ENCODE measurements at regions not wholly inside any gene's neighbourhood (a gene's known extent, or its start where the extent isn't known, plus 50 kb on each side); places are given as distances from the start of the nearest gene placed in this dataset.

GRCh38 chr2:18441583-18441982 lies 118.9 kb downstream of the RDH14 start:
- Histone ChIP-seq H3K9ac (ENCODE audit: low read depth in 1 of 2, low read length in 2 of 2) (no peak overlapping the region), H3K27me3 (ENCODE audit: control insufficient read depth in 4 of 4, insufficient read depth in 4 of 4, low read length in 3 of 4) (peaks cover 0 to 8% (median 0%) of the 10 kb centered on the region in 4 donors), H3K4me3 (ENCODE audit: low read depth in 1 of 3, low read length in 3 of 3) (no peak overlapping the region), H3K9me3 (ENCODE audit: control insufficient read depth in 4 of 4, low read length in 3 of 4) (peaks cover 0 to 2% (median 0%) of the 10 kb centered on the region in 4 donors), H3K36me3 (ENCODE audit: control insufficient read depth in 4 of 4, insufficient read depth in 3 of 4, low read depth in 1 of 4, low read length in 3 of 4) (no peaks in the 10 kb centered on the region), H3K4me1 (ENCODE audit: control insufficient read depth in 4 of 4, insufficient read depth in 4 of 4, low read length in 3 of 4) (no peaks in the 10 kb centered on the region), H3K27ac (ENCODE audit: low read depth in 1 of 2, low read length in 2 of 2) (no peak overlapping the region)
- WGBS: 71% methylated on average over 3 of the region's 3 CpGs
- no peak for DNase-seq (ENCODE audit: low spot score)
- TF ChIP-seq ATF3 (IDR thresholded peaks at IDR 0.05): no peak
- no peak for TF ChIP-seq JUND (IDR thresholded peaks at IDR 0.05)
- no peak for TF ChIP-seq SP1 (IDR thresholded peaks at IDR 0.05)
- TF ChIP-seq TAF1 (conservative IDR thresholded peaks at IDR 0.05): no peak
- TF ChIP-seq YY1 (IDR thresholded peaks at IDR 0.05): no peak
- TF ChIP-seq GABPA (IDR thresholded peaks at IDR 0.05 in 1 of 2, conservative IDR thresholded peaks at IDR 0.05 in 1 of 2): no peak
- no peak for TF ChIP-seq HNF4A (conservative IDR thresholded peaks at IDR 0.05)
- no peak for TF ChIP-seq RAD21 (IDR thresholded peaks at IDR 0.05)

- peaks cover 0 to 8% (median 0%) of the 10 kb centered on the region in 4 donors for H3K27me3 ChIP-seq (ENCODE audit: control insufficient read depth in 4 of 4, insufficient read depth in 4 of 4, low read length in 3 of 4)
- H3K36me3 ChIP-seq (ENCODE audit: control insufficient read depth in 4 of 4, insufficient read depth in 3 of 4, low read depth in 1 of 4, low read length in 3 of 4): no peaks in the 10 kb centered on the region
- H3K27ac ChIP-seq (ENCODE audit: low read depth in 1 of 2, low read length in 2 of 2): no peak overlapping the region
- no peaks in the 10 kb centered on the region for H3K4me1 ChIP-seq (ENCODE audit: control insufficient read depth in 4 of 4, insufficient read depth in 4 of 4, low read length in 3 of 4)
- H3K9me3 ChIP-seq (ENCODE audit: control insufficient read depth in 4 of 4, low read length in 3 of 4): peaks cover 0 to 2% (median 0%) of the 10 kb centered on the region in 4 donors
- TF ChIP-seq TAF1 (conservative IDR thresholded peaks at IDR 0.05) (no peak), FOXA1 (IDR thresholded peaks at IDR 0.05) (no peak), ATF3 (IDR thresholded peaks at IDR 0.05) (no peak), RAD21 (IDR thresholded peaks at IDR 0.05) (no peak), YY1 (IDR thresholded peaks at IDR 0.05) (no peak)
- WGBS: 83% methylated on average over 4 of the region's 4 CpGs
- DNase-seq (ENCODE audit: low spot score): no peak
- H3K4me3 ChIP-seq (ENCODE audit: low read depth in 1 of 3, low read length in 3 of 3): no peak overlapping the region
- no peak overlapping the region for H3K9ac ChIP-seq (ENCODE audit: low read depth in 1 of 2, low read length in 2 of 2)
Measured at GRCh38 chr2:18440777-18441176, 119.7 kb downstream of the RDH14 start.

GRCh38 chr2:18440141-18440661 lies 120.3 kb downstream of the RDH14 start:
- H3K9ac ChIP-seq (ENCODE audit: low read depth in 1 of 2, low read length in 2 of 2): no peak overlapping the region
- TF ChIP-seq EGR1 (IDR thresholded peaks at IDR 0.05; ENCODE audit: low read depth in 2 of 2) (no peak), REST (IDR thresholded peaks at IDR 0.05) (no peak), ATF3 (IDR thresholded peaks at IDR 0.05) (no peak), RXRA (IDR thresholded peaks at IDR 0.05) (no peak), FOXA1 (IDR thresholded peaks at IDR 0.05) (no peak), TAF1 (conservative IDR thresholded peaks at IDR 0.05) (no peak), GABPA (IDR thresholded peaks at IDR 0.05 in 1 of 2, conservative IDR thresholded peaks at IDR 0.05 in 1 of 2) (no peak), YY1 (IDR thresholded peaks at IDR 0.05) (no peak), ZBTB33 (IDR thresholded peaks at IDR 0.05) (no peak), NR2F2 (IDR thresholded peaks at IDR 0.05) (no peak), SP1 (IDR thresholded peaks at IDR 0.05) (no peak), MAX (IDR thresholded peaks at IDR 0.05) (no peak), HNF4A (conservative IDR thresholded peaks at IDR 0.05) (no peak), RAD21 (IDR thresholded peaks at IDR 0.05) (no peak), FOXA2 (IDR thresholded peaks at IDR 0.05) (no peak), CTCF (IDR thresholded peaks at IDR 0.05; ENCODE audit: low read depth, low read length, missing input control) (no peak), HNF4G (IDR thresholded peaks at IDR 0.05) (no peak), JUND (IDR thresholded peaks at IDR 0.05) (no peak)
- no peak overlapping the region for H3K4me3 ChIP-seq (ENCODE audit: low read depth in 1 of 3, low read length in 3 of 3)
- no peak for DNase-seq (ENCODE audit: low spot score)
- peaks cover 0 to 2% (median 0%) of the 10 kb centered on the region in 4 donors for H3K9me3 ChIP-seq (ENCODE audit: control insufficient read depth in 4 of 4, low read length in 3 of 4)
- H3K27me3 ChIP-seq (ENCODE audit: control insufficient read depth in 4 of 4, insufficient read depth in 4 of 4, low read length in 3 of 4): peaks cover 0 to 8% (median 0%) of the 10 kb centered on the region in 4 donors
- no peaks in the 10 kb centered on the region for H3K4me1 ChIP-seq (ENCODE audit: control insufficient read depth in 4 of 4, insufficient read depth in 4 of 4, low read length in 3 of 4)
- WGBS: 86% methylated on average over 6 of the region's 6 CpGs
- H3K36me3 ChIP-seq (ENCODE audit: control insufficient read depth in 4 of 4, insufficient read depth in 3 of 4, low read depth in 1 of 4, low read length in 3 of 4): no peaks in the 10 kb centered on the region
- no peak overlapping the region for H3K27ac ChIP-seq (ENCODE audit: low read depth in 1 of 2, low read length in 2 of 2)

Measured in liver (tissue), 8 donors.